OCI-LY3 (cell line): ENCODE measurements at regions not wholly inside any gene's neighbourhood (a gene's known extent, or its start where the extent isn't known, plus 50 kb on each side); places are given as distances from the start of the nearest gene placed in this dataset.

ENCODE experiments used
- CTCF ChIP-seq: fragments of 200-600, 300-600 bp; sonication (generic); IDR thresholded peaks from 2 replicates; pipeline ENCODE4 v1.5.1; 2014; ENCODE audit warnings: antibody characterized with exemption, low read length, low read depth
- EZH2phosphoT487 ChIP-seq: fragments of 200-600 bp; shearing (Covaris generic); IDR thresholded peaks from 2 replicates; pipeline ENCODE4 v1.6.1; 2018; ENCODE audit warnings: antibody characterized with exemption, mixed run types, low read depth

- TF ChIP-seq CTCF, result no peak
- no peak for TF ChIP-seq EZH2phosphoT487
Observed at GRCh38 chr3:182631183-182632076, 161.9 kb upstream of the ATP11B start.
